VCaP (cell line): ENCODE measurements at regions not wholly inside any gene's neighbourhood (a gene's known extent, or its start where the extent isn't known, plus 50 kb on each side); places are given as distances from the start of the nearest gene placed in this dataset.

Experiments
- H3K27ac ChIP-seq: fragments of 450-650 bp; 2 replicates; pipeline ENCODE4 v1.5.1; 2017
- TF ChIP-seq, protein P1 (sequence below): fragments of 450-650 bp; conservative IDR thresholded peaks from 2 replicates; pipeline ENCODE4 v1.5.1; 2017; ENCODE audit warnings: mild to moderate bottlenecking, moderate library complexity

DNA sequence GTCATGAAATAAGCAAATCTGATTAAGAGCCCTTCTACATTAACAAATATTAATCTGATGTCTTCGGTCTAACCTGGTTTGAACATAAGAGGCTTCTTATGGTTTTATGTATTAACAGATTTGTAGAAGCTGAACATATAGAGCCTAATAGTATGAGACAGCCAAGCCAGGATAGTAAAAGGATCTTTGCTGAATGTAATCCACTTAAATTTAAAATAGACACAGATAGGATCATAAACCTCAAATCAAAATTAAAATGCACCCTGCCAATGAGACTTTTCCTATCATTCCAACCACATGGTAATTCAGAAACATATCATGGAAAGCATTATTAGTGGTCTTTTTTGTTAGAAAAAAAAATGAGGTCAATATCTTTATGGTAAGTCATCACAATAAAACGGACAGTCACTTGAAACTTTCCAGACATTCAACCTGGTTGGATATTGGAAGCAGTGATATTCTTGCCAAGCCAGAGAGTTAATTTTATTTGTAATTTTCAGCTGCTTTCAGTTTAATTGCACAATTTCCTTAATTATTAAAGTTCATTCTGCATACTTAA, 606.9 kb upstream of the SALL1 start:
- H3K27ac ChIP-seq, result no peak overlapping the region
- TF ChIP-seq, protein P1, sequence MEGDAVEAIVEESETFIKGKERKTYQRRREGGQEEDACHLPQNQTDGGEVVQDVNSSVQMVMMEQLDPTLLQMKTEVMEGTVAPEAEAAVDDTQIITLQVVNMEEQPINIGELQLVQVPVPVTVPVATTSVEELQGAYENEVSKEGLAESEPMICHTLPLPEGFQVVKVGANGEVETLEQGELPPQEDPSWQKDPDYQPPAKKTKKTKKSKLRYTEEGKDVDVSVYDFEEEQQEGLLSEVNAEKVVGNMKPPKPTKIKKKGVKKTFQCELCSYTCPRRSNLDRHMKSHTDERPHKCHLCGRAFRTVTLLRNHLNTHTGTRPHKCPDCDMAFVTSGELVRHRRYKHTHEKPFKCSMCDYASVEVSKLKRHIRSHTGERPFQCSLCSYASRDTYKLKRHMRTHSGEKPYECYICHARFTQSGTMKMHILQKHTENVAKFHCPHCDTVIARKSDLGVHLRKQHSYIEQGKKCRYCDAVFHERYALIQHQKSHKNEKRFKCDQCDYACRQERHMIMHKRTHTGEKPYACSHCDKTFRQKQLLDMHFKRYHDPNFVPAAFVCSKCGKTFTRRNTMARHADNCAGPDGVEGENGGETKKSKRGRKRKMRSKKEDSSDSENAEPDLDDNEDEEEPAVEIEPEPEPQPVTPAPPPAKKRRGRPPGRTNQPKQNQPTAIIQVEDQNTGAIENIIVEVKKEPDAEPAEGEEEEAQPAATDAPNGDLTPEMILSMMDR, result no peak

DNA sequence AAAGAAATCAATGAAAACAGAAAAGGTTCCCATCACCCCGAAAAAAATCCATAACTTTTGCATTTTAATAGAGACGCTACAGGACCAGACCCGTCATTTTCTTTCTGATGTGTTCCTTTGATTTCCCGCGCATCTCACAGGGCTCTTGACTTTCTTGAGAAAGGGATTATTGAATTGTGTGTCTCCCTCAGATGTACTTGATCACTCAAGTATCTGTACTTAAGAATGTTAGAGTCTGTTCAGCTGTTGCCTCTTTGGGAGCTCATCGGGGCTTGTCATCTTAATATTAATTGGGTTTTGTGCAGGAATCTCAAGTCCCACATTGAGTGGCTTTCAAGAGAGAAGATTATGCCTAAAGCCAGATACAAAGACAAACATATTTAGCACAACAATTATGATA, 606.4 kb upstream of the SALL1 start:
- TF ChIP-seq, protein P1, result no peak
- H3K27ac ChIP-seq, result no peak overlapping the region

DNA sequence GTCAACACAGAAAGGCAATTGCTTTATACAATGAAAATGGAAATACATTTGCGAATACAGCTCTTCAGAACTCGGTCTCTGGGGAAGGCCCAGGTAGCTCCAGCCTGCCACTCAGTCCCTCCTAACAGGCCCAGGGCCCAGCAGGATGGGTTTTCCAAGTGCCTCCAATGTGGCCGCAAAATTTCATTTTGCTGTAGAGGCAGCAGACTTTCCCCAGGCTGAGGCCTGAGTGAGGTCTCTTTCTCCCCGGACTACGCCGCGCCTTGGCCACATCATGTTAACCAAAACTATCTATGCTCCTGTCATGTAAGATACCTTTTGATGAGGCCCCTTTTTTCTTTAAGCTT, 606.0 kb upstream of the SALL1 start:
- TF ChIP-seq, protein P1, result no peak

DNA sequence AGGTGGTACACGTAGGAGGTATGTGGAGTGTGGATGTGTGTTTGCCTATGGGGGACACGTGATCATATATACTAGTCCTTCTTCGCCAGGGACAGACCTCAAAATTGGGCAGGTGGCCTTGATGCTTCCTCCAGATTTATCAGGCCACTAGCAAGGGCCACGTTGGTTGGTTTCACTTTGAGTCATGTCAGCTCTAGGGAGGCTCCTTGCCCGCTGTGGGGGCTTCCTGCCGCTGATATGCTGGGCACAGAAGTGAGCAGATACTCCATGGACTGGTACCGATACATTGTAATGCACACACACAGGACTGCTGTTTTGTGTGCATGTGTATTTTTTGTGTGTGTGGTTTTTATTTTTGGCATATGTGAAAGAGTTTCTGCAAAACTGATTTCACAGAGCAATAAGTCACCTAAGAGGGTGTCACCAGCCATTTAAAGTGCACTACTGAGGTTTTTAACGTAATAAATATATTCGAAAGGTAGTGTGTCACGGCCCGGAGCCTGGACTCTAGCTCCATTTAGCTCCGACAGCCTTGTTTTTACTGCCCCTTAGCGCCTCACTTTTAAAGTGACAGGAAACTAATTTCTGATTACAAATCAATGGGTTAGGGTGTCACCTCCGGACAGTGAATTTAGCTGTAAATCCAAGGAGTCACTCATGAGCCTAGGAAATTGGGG, 605.5 kb upstream of the SALL1 start:
- TF ChIP-seq, protein P1, result no peak
- H3K27ac ChIP-seq, result no peak overlapping the region

More for the DNA sequence above, 606.0 kb upstream of the SALL1 start:
- no peak overlapping the region for H3K27ac ChIP-seq

DNA sequence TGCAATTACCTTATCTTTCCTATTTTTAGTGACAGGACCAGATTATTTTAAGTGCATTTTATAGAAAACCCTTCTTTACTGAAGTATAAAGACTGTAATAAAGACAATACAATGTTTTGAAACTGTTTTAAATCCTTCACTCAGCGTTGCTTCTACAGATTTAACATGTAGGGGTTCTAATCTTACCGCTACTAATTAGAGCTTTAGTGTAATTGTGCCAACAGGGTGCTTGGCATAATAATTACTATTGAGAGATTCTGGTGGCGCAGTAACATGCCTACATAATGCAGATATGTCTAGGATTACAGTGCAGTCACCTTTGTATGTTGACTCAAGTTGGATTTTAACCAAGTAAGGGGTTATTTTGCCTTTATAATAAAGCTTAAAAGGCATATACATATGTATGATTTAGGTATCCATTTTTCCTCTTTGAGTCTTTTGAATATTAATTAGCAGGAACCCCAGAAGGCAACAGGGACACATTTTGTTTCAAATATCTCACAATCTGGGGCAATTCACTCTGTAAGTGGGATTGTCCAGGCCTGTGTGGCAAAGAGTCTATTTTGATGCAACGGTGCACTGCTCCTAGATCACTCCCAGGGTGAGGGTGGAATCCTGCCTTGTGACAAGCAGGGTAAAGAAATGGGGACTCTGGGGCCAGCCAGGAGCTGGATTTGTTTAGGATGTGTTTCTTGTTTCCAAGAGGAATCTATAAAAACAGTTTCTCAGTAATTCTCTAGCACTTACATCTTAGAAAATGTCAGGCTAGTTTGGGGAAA, 604.7 kb upstream of the SALL1 start:
- TF ChIP-seq, protein P1, result no peak
- no peak overlapping the region for H3K27ac ChIP-seq

DNA sequence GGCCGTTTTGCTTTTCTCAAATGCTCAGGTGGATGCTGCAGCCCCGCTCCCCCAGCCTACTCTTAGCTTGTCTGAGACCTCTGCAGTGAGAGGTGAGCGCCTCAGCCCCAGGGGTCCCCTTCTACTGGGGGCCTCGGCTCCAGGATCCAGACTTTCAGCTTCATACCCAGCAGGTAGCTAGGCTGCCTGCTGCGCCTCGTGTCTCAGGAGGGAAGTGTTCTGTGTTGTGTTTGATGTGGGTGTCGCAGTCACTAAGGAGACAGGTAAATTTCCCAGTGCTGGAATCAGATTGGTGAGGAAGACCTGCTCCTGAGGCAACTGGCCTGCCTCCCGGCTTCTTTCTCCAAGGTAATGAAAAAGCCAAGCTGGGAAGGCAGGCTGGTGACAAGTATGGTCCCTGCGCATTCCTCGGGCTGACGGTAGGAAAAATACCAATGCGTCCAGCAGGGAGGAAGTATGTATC, 604.0 kb upstream of the SALL1 start:
- H3K27ac ChIP-seq, result no peak overlapping the region
- TF ChIP-seq, protein P1, result no peak

DNA sequence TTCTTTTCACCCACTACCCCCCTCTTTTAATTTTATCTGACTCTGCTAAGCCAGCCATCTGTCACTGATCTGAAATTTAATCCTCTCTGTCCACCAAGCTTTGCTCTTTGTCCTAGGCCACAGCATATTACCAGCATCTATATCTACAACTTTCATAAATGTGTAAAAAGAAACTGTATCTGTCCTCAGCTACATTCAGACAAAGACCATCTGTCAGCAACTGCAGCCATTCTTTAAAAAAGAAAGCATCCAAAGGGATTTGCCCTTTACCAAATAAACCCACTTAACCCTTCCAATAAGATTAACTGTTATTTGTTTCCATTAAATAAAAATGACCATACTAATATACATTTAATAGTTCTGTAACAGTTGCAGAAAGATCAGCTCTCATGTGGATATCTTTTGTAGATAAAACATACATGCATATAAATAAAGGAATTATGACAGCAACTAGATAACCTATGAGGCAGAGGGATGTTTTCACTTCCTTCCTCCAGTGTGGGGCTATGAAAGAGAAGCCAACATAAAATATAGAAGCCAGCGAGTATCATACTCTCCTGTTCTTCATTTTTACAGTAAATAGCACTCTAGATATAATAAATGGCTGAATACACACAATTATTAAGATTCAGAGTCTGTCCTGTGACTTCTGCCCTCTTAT, 602.5 kb upstream of the SALL1 start:
- TF ChIP-seq, protein P1, result no peak
- H3K27ac ChIP-seq, result no peak overlapping the region
